GM12873 (cell line): ENCODE measurements at regions not wholly inside any gene's neighbourhood (a gene's known extent, or its start where the extent isn't known, plus 50 kb on each side); places are given as distances from the start of the nearest gene placed in this dataset.

Source experiments
- TF ChIP-seq, protein P1 (sequence below): IDR thresholded peaks from 2 replicates; pipeline ENCODE4 v1.5.1; 2012; ENCODE audit warnings: low read depth, mild to moderate bottlenecking, moderate library complexity, low read length, control low read depth; ENCODE audit not compliant: insufficient read depth; ENCODE audit errors: missing control alignments

DNA sequence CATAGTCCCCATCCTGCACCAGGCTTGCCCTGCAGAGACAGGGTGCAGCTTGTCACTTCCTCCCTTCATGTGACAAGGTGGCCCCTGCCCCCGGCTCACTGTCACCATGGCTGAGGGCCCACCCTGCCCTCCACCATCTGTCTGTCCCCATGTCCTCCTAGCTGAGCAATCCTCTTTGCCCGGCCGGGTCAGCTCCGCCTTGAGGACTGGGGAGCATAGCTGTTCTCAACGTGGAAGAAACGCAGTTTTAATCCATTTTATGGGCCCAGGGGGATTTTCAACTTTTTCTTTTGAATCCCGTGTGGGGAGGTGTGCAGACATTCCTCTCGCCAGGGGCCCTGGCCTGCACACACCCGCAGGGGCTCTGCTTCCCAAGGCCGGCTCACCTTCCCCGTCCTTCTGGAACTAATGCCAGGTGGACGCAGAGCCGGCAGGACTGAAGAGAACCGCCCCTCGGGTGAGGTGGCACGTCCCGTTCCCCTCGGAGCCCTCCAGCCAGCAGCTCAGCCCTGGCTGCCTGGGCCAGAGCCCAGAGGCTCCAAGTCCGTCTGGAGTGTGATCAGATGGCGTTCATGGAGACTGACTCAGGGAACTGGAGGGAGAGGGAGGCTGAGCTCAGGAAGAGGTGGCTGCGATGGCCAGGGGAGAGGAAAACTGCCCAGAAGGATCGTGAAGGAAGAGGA is 1108.7 kb downstream of the BRD1 start:
- TF ChIP-seq, protein P1, sequence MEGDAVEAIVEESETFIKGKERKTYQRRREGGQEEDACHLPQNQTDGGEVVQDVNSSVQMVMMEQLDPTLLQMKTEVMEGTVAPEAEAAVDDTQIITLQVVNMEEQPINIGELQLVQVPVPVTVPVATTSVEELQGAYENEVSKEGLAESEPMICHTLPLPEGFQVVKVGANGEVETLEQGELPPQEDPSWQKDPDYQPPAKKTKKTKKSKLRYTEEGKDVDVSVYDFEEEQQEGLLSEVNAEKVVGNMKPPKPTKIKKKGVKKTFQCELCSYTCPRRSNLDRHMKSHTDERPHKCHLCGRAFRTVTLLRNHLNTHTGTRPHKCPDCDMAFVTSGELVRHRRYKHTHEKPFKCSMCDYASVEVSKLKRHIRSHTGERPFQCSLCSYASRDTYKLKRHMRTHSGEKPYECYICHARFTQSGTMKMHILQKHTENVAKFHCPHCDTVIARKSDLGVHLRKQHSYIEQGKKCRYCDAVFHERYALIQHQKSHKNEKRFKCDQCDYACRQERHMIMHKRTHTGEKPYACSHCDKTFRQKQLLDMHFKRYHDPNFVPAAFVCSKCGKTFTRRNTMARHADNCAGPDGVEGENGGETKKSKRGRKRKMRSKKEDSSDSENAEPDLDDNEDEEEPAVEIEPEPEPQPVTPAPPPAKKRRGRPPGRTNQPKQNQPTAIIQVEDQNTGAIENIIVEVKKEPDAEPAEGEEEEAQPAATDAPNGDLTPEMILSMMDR, result no peak

DNA sequence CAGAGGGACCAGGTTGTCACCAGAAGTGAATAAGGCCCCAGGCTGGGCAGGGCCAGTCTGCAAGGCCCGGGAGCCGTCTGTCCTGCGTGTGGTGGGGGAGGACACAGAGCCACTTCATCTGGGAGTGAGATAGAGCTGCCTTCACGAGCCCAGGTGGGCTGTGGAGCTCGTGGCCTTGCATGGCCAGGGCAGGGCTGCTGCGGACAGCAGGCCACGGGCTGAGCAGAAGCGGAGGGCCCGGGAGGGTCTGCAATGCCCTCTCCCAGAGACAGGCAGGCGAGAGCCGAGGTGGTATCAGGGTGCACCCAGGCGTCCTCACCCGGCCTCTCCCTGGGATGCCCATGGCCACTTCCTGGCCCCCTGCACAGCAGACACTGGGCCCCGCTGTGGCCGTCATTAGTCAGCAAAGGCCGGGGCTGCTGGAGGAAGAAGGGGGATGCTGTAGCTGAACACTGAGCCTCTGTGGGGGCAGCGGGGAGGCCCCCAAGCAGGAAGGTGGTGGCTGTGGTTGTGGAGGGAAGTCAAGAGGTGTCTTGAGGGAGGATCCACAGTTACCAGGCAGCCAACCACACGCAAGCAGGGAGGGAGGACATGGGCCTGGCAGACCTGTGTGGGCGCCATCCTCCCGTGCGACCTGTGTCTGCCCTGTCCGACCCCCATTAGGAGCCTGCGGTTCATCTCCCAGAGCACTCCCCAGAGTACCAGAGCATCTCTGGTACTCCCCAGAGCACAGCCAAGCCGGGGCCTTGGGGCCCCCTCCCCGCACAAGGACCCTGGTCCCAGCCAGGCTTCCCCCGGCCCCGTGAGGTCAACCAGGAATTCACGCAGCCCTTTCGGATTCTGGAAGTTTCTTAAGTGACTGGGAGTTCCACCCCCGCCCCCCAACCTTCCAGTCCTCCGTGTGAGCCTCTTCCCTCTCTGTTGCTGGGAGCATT is 1109.5 kb downstream of the BRD1 start:
- TF ChIP-seq, protein P1, result no peak

DNA sequence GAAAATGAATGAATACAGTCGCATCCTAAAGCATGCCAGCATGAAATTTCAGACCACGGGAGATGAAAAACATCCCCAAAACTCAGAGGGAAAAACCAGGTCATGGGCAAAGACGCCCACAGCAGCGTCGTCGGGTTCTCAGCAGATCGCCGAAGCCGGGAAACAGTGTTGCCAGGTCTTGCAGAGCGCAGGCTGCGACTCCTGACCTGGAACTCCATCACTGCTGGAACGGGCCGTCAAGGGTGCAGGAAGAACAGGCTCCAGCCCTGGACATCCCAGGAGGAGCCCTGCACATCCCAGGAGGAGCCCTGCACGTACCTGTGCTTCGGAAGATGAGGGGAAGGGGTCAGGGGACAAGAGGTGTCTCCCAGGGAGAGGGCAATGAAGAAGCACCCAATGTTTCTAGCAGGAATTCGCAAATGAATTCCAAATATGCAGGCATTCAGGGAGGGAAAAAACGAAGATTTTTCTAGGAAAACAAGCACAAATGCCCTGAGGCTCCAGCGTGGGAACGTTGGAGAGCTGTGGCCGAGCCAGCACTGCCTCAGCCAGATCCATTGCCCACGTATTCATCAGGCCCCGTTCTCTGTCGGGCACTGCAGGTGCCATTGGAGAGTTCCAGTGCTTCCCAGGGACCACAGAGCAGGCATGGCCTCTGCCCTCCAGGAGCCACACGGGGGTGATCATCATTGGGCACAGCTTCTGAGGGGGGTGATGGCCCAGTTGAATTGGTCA is 1110.4 kb downstream of the BRD1 start:
- TF ChIP-seq, protein P1, result no peak

DNA sequence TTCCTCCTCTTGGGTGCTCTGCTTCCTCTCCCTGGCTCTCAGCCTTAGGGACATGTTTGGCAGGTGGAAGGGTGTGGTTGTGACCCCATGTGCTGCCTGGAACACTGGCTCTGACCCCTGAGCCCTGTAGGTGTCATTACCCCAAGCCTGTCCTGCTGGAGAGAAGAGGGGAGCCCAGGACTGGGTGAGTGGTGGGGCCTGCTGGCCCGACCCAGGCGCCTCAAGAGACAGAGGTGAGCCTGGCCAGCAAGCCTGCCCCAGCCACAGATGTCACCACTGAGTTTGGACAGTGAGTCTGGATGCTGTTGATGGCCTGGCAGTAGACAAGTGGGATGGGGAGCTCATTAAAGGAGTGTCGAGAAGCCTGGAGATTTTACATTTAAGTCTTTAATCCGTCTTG is 1112.2 kb downstream of the BRD1 start:
- TF ChIP-seq, protein P1, result no peak

DNA sequence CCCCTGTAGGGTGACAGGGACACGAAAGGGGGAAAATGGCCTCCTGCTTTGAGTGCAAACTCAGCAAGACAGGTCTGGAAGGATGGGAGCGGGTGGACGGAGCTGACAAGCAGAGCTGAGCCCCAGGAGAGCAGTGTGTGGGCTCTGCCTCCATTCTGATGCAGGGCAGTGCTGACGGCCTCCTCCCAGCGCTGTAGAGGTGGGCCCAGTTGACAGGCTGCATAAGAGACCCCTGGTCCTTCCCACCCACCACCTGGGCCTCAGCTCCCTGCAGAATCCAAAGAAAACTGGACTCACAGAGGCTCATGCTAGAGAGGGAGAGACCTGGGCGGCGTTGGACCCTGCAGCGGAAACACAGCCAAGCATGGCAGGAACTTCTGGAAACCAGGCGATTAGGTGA is 1113.4 kb downstream of the BRD1 start:
- TF ChIP-seq, protein P1, result no peak

DNA sequence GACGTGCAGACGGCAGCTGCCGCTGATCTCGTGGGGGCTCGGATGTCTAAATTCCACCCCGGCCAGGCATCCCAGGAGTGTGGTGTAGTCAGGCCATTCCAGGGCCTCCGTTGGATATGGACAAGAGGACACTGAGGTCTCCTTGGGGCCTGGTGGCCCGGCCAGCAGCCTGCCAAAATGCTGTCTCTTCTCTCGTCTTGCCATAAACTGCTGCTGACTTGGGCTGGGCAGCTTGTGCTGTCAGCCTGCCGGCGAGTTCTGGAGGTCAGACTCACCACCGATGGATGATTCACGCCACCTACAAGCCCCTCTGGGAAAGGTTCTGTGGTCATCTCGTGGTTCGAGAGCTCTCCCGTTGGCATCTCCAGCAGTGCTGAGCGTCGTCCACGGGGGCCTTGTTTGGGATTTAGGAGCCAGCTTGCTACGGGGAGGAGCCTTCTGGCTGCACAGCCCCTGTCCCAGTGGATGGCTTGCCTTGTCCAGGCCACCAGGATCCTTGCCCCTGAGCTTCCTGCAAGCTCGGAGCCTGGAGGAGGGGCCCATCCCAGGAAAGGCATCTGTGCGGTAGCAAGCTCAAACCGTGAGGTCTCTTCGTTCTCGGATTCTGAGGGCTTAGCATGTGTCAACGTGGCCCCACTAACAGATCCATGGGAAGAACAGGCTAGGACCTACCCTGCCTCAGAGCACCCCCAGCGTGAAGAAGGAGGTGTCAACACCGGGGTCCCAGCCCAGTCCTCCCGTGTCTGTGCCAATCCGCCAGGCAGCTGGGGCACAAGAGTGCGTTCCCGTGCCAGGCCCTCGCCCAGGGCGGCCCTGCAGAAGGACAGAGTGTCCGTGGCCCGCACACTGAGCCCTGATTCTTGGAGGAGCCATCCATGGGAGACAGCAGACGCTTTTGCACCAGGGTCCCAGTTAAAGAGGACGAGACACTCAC is 1114.1 kb downstream of the BRD1 start:
- TF ChIP-seq, protein P1, result no peak
